SK-N-SH treated with all-trans-retinoic acid at 6 μM for 48 hours (cell line): ENCODE measurements at regions not wholly inside any gene's neighbourhood (a gene's known extent, or its start where the extent isn't known, plus 50 kb on each side); places are given as distances from the start of the nearest gene placed in this dataset.

Experiments used
- ATAC-seq: fragments of 200-7000 bp; cut with Tn5 transposase; 3 replicates; pipeline ENCODE4 v1.9.1; 2020; ENCODE audit warnings: mild to moderate bottlenecking, moderate library complexity
- ARNTL ChIP-seq: fragments of 450-650 bp; formaldehyde crosslinking; IDR thresholded peaks from 2 replicates; pipeline ENCODE4 v1.5.0; 2020; ENCODE audit warnings: low read depth, mild to moderate bottlenecking, moderate library complexity, borderline replicate concordance
- BACH2 ChIP-seq: fragments of 250-450 bp; sonication (Bioruptor Pico); IDR thresholded peaks from 2 replicates; pipeline ENCODE4 v1.9.0; 2021; ENCODE audit warnings: mild to moderate bottlenecking, borderline replicate concordance
- CSDC2 ChIP-seq: fragments of 250-450 bp; sonication (Bioruptor Pico); IDR thresholded peaks from 2 replicates; pipeline ENCODE4 v1.5.0; 2020; ENCODE audit warnings: mild to moderate bottlenecking, moderate library complexity
- ESRRG ChIP-seq: fragments of 250-450 bp; sonication (Bioruptor Pico); IDR thresholded peaks from 2 replicates; pipeline ENCODE4 v1.6.1; 2021; ENCODE audit warnings: mild to moderate bottlenecking
- GLIS3 ChIP-seq: fragments of 250-450 bp; sonication (Bioruptor Pico); IDR thresholded peaks from 2 replicates; pipeline ENCODE4 v1.5.0; 2020; ENCODE audit warnings: mild to moderate bottlenecking, moderate library complexity
- ISL1 ChIP-seq: fragments of 250-450 bp; sonication (Bioruptor Pico); IDR thresholded peaks from 2 replicates; pipeline ENCODE4 v2.1.2; 2022; ENCODE audit warnings: mild to moderate bottlenecking, moderate library complexity
- OSR1 ChIP-seq: fragments of 250-450 bp; sonication (Bioruptor Pico); IDR thresholded peaks from 2 replicates; pipeline ENCODE4 v1.8.0; 2022; ENCODE audit warnings: moderate library complexity, mild to moderate bottlenecking, inconsistent platforms
- PPARA ChIP-seq: fragments of 250-450 bp; sonication (Bioruptor Pico); IDR thresholded peaks from 2 replicates; pipeline ENCODE4 v1.5.0; 2020; ENCODE audit warnings: mild to moderate bottlenecking, borderline replicate concordance
- RARB ChIP-seq: fragments of 250-450 bp; sonication (Bioruptor Pico); IDR thresholded peaks from 2 replicates; pipeline ENCODE4 v1.8.0; 2021; ENCODE audit warnings: mild to moderate bottlenecking, moderate library complexity
- SNAI2 ChIP-seq: fragments of 250-450 bp; sonication (Bioruptor Pico); IDR thresholded peaks from 2 replicates; pipeline ENCODE4 v1.5.0; 2020; ENCODE audit warnings: mild to moderate bottlenecking, moderate library complexity
- TCF4 ChIP-seq: fragments of 250-450 bp; sonication (Bioruptor Pico); IDR thresholded peaks from 2 replicates; pipeline ENCODE4 v1.8.0; 2021; ENCODE audit warnings: mild to moderate bottlenecking, moderate library complexity, borderline replicate concordance
- ZC3H10 ChIP-seq: fragments of 250-450 bp; sonication (Bioruptor Pico); IDR thresholded peaks from 2 replicates; pipeline ENCODE4 v1.5.1; 2021; ENCODE audit warnings: mild to moderate bottlenecking, moderate library complexity
- ZFP3 ChIP-seq: fragments of 250-450 bp; sonication (Bioruptor Pico); IDR thresholded peaks from 2 replicates; pipeline ENCODE4 v1.5.0; 2020; ENCODE audit warnings: mild to moderate bottlenecking, moderate library complexity
- ZFP30 ChIP-seq: fragments of 450-650 bp; formaldehyde crosslinking; IDR thresholded peaks from 2 replicates; pipeline ENCODE4 v1.5.0; 2022; ENCODE audit warnings: mild to moderate bottlenecking, moderate library complexity
- ZNF565 ChIP-seq: fragments of 450-650 bp; formaldehyde crosslinking; conservative IDR thresholded peaks from 2 replicates; pipeline ENCODE4 v1.5.0; 2020; ENCODE audit warnings: low read depth, mild to moderate bottlenecking, moderate library complexity
- ZNF70 ChIP-seq: fragments of 450-650 bp; formaldehyde crosslinking; IDR thresholded peaks from 2 replicates; pipeline ENCODE4 v1.5.0; 2020; ENCODE audit warnings: mild to moderate bottlenecking, moderate library complexity
- ZNF8 ChIP-seq: fragments of 450-650 bp; formaldehyde crosslinking; IDR thresholded peaks from 2 replicates; pipeline ENCODE4 v1.5.0; 2020; ENCODE audit warnings: mild to moderate bottlenecking, moderate library complexity
- TF ChIP-seq, protein P1 (sequence below): fragments of 250-450 bp; sonication (Bioruptor Pico); IDR thresholded peaks from 2 replicates; pipeline ENCODE4 v1.8.0; 2020; ENCODE audit warnings: mild to moderate bottlenecking, moderate library complexity, borderline replicate concordance
- TF ChIP-seq, protein P2 (sequence below): fragments of 250-450 bp; sonication (Bioruptor Pico); IDR thresholded peaks from 2 replicates; pipeline ENCODE4 v1.5.1; 2020; ENCODE audit warnings: low read depth, mild to moderate bottlenecking, moderate library complexity
- TF ChIP-seq, protein P3 (sequence below): fragments of 250-450 bp; sonication (Bioruptor Pico); IDR thresholded peaks from 2 replicates; pipeline ENCODE4 v1.5.0; 2020; ENCODE audit warnings: mild to moderate bottlenecking, moderate library complexity

DNA sequence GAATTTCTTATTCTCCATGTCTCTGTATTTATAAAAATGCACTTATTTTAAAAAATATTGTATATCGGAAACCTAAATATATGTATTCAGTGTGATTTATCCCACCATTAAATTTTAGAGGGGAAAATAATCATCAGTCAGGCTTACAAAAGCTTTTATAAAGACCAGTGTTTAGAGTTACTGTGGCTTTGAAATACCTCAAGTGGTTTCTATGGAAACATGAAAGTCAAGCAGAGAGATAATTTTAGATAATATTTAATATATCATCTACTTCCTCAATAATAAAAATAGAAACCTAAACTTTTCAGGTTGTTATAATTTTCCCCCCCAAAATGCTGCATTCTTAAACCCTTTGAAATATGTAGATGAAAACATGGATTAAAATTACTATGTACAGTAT, 332.9 kb upstream of the PITX2 start:
- TF ChIP-seq ZNF565 (CRISPR knock-in tag) (no peak), ZFP3 (CRISPR knock-in tag) (no peak), RARB (no peak)
- ATAC-seq = no peak

DNA sequence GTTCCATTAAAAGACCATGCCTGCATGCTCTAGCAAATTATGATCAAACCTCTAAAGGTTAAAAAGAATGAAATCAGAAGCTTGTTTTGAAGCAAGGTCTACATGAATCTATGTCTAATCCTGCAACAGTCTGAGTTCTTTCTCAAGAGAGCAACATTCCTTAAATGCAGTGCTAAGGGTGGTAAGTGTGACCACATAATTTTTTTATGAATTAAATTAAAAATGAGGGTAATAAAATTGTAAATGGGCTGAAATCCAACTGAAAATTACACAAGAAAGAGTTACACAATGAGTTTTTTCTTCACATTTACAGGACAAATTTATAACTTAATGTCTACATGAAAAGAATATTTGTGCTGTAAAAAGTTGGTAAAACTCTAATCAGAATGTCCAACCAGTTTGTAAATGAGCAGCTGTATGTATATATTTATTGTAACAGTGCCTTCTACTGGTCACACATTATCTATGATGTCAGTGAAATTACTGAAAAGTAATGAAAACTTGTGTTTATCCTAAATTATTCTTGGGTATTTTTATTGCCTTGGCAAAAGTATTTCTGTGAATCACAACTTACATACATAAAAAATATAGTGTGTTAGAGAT, 336.3 kb upstream of the PITX2 start:
- no peak for ATAC-seq

DNA sequence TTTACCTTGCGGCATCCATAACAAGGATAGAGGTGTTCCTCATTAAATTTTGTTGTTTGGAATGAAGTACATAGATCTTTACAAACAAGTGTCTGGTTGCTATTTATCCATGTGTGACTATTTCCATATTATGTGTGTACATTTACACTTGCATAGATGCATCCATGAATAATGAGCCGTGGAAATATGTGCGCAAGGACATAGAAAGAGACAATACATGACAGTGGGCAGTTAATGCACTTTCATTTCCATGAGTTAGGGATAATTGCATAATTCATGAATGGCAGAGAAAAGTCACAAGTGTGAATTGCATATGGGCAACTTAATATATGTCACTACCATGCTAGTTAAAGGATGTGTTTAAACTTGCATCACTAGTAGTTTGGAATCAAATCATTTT, 338.2 kb upstream of the PITX2 start:
- no peak for TF ChIP-seq ARNTL (CRISPR knock-in tag)
- TF ChIP-seq ZFP30 (CRISPR knock-in tag) = no peak
- TF ChIP-seq RARB = no peak
- no peak for TF ChIP-seq ZNF565 (CRISPR knock-in tag)
- TF ChIP-seq ZC3H10 = no peak
- TF ChIP-seq ZNF8 (CRISPR knock-in tag) = no peak
- TF ChIP-seq ESRRG (CRISPR knock-in tag) = no peak
- TF ChIP-seq, protein P1, sequence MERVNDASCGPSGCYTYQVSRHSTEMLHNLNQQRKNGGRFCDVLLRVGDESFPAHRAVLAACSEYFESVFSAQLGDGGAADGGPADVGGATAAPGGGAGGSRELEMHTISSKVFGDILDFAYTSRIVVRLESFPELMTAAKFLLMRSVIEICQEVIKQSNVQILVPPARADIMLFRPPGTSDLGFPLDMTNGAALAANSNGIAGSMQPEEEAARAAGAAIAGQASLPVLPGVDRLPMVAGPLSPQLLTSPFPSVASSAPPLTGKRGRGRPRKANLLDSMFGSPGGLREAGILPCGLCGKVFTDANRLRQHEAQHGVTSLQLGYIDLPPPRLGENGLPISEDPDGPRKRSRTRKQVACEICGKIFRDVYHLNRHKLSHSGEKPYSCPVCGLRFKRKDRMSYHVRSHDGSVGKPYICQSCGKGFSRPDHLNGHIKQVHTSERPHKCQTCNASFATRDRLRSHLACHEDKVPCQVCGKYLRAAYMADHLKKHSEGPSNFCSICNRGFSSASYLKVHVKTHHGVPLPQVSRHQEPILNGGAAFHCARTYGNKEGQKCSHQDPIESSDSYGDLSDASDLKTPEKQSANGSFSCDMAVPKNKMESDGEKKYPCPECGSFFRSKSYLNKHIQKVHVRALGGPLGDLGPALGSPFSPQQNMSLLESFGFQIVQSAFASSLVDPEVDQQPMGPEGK (CRISPR knock-in tag) = no peak
- no peak for TF ChIP-seq SNAI2 (CRISPR knock-in tag)
- no peak for TF ChIP-seq CSDC2 (CRISPR knock-in tag)
- TF ChIP-seq TCF4 = no peak
- TF ChIP-seq BACH2 (CRISPR knock-in tag) = no peak
- ATAC-seq = no peak

More for the DNA sequence above, 336.3 kb upstream of the PITX2 start:
- TF ChIP-seq ARNTL (CRISPR knock-in tag) = no peak
- TF ChIP-seq ZNF565 (CRISPR knock-in tag) = no peak
- TF ChIP-seq, protein P2, sequence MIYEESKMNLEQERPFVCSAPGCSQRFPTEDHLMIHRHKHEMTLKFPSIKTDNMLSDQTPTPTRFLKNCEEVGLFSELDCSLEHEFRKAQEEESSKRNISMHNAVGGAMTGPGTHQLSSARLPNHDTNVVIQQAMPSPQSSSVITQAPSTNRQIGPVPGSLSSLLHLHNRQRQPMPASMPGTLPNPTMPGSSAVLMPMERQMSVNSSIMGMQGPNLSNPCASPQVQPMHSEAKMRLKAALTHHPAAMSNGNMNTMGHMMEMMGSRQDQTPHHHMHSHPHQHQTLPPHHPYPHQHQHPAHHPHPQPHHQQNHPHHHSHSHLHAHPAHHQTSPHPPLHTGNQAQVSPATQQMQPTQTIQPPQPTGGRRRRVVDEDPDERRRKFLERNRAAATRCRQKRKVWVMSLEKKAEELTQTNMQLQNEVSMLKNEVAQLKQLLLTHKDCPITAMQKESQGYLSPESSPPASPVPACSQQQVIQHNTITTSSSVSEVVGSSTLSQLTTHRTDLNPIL (CRISPR knock-in tag) = no peak
- no peak for TF ChIP-seq ZC3H10
- TF ChIP-seq BACH2 (CRISPR knock-in tag) = no peak
- TF ChIP-seq, protein P1 (CRISPR knock-in tag) = no peak
- no peak for TF ChIP-seq RARB
- no peak for TF ChIP-seq GLIS3 (CRISPR knock-in tag)
- TF ChIP-seq ZFP3 (CRISPR knock-in tag) = no peak
- TF ChIP-seq OSR1 (CRISPR knock-in tag) = no peak
- TF ChIP-seq ZNF70 (CRISPR knock-in tag) = no peak
- no peak for TF ChIP-seq PPARA (CRISPR knock-in tag)
- TF ChIP-seq ZNF8 (CRISPR knock-in tag) = no peak
- TF ChIP-seq, protein P3, sequence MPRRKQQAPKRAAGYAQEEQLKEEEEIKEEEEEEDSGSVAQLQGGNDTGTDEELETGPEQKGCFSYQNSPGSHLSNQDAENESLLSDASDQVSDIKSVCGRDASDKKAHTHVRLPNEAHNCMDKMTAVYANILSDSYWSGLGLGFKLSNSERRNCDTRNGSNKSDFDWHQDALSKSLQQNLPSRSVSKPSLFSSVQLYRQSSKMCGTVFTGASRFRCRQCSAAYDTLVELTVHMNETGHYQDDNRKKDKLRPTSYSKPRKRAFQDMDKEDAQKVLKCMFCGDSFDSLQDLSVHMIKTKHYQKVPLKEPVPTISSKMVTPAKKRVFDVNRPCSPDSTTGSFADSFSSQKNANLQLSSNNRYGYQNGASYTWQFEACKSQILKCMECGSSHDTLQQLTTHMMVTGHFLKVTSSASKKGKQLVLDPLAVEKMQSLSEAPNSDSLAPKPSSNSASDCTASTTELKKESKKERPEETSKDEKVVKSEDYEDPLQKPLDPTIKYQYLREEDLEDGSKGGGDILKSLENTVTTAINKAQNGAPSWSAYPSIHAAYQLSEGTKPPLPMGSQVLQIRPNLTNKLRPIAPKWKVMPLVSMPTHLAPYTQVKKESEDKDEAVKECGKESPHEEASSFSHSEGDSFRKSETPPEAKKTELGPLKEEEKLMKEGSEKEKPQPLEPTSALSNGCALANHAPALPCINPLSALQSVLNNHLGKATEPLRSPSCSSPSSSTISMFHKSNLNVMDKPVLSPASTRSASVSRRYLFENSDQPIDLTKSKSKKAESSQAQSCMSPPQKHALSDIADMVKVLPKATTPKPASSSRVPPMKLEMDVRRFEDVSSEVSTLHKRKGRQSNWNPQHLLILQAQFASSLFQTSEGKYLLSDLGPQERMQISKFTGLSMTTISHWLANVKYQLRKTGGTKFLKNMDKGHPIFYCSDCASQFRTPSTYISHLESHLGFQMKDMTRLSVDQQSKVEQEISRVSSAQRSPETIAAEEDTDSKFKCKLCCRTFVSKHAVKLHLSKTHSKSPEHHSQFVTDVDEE (CRISPR knock-in tag) = no peak
- no peak for TF ChIP-seq TCF4
- TF ChIP-seq SNAI2 (CRISPR knock-in tag) = no peak
- TF ChIP-seq, all 23 proteins: peak for 0

DNA sequence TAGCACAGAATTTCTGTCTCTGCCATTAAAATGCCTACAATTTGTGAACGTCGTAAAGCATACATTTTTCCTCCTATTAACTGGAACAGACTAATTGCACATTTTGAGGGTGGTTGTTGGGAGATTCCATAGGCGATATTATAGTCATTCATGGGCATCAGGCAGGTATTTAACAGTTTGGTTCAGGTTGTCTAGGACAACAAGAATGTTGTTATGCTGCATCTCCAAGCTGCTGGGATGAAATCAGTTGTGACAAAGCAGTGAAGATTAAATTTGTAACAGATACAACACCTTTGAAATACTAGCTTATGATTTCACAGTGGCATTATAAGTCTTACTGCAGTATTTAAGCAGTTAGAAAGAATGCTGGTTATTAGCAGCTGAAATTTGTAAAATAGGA, 339.7 kb upstream of the PITX2 start:
- TF ChIP-seq ZFP3 (CRISPR knock-in tag) (no peak), ISL1 (CRISPR knock-in tag) (no peak)
- TF ChIP-seq, protein P3 (CRISPR knock-in tag) = no peak
- no peak for ATAC-seq
